HepG2 (cell line): ENCODE measurements at regions not wholly inside any gene's neighbourhood (a gene's known extent, or its start where the extent isn't known, plus 50 kb on each side); places are given as distances from the start of the nearest gene placed in this dataset.

ENCODE experiments used
- ATAC-seq: fragments of 200-7000 bp; cut with Tn5 transposase; 3 replicates; pipeline ENCODE4 v1.9.1; 2020; ENCODE audit warnings: mild to moderate bottlenecking, moderate library complexity
- BruUV-seq: library from RNA; stranded (reverse); fragments of 400-500 nt; replicated peaks from 2 replicates; lab custom pipeline; 2021; lab: Mats Ljungman, UMichigan
- CTCF ChIA-PET: fragments of 300-600 bp; formaldehyde crosslinking; extraction: SDS; loops from one replicate; lab custom pipeline; 2021; ENCODE audit warnings: low total read pairs, inconsistent platforms, low intra/inter-chr PET ratio; lab: Yijun Ruan, JAX
- POLR2A ChIA-PET: fragments of 350-600 bp; sonication (Branson Sonifier 250); formaldehyde crosslinking; loops from one replicate; lab custom pipeline; 2020; ENCODE audit warnings: antibody characterized with exemption, inconsistent platforms; lab: Yijun Ruan, JAX
- DNase-seq: peaks from one replicate; pipeline ENCODE4 v3.0.0-alpha.2; 2015; ENCODE audit warnings: low spot score
- FAIRE-seq: peaks from 3 replicates; lab custom pipeline; 2011; peaks lifted over from hg19 to GRCh38; lab: Jason Lieb, UNC
- H2AFZ ChIP-seq: one replicate; pipeline ENCODE4 v1.6.1; 2011; ENCODE audit warnings: low read length, inconsistent platforms
- H3K27ac ChIP-seq: fragments of 300-600 bp; 3 replicates; pipeline ENCODE4 v1.8.0; 2011; ENCODE audit warnings: mixed run types, mild to moderate bottlenecking, mixed read lengths, low read length, inconsistent platforms; ENCODE audit not compliant: insufficient read depth; ENCODE audit errors: extremely low read length
- H3K27me3 ChIP-seq, 2 experiments: fragments of 200-600 bp in 1 of 2; 2 replicates in 1 of 2; 3 replicates in 1 of 2; pipeline versions ENCODE4 v1.6.0 to v1.8.0; 2011; ENCODE audit warnings: low read length in 2 of 2, mild to moderate bottlenecking in 2 of 2, moderate library complexity in 2 of 2, inconsistent platforms in 1 of 2; ENCODE audit not compliant: insufficient read depth in 2 of 2, control insufficient read depth in 1 of 2
- H3K36me3 ChIP-seq, 2 experiments: fragments of 200-600 bp in 1 of 2; replicated peaks in 1 of 2; 2 replicates in 1 of 2; 3 replicates in 1 of 2; pipeline versions ENCODE4 v1.5.1 to v1.8.0; 2011; ENCODE audit warnings: low read length in 2 of 2, inconsistent platforms in 1 of 2; ENCODE audit not compliant: insufficient read depth in 2 of 2, control insufficient read depth in 1 of 2
- H3K4me1 ChIP-seq: 2 replicates; pipeline ENCODE4 v1.5.1; 2012; ENCODE audit warnings: low read length, inconsistent platforms; ENCODE audit not compliant: insufficient read depth
- H3K4me2 ChIP-seq: 2 replicates; pipeline ENCODE4 v1.6.0; 2011; ENCODE audit warnings: low read depth, low read length, inconsistent platforms
- H3K4me3 ChIP-seq, 3 experiments: fragments of 200-600 bp in 1 of 3; sonication (generic), shearing (Covaris generic) in 1 of 3; replicated peaks in 1 of 3; 2 replicates each; pipeline ENCODE4 v1.5.1; 2011 to 2016; ENCODE audit warnings: low read length in 3 of 3, inconsistent platforms in 2 of 3, low read depth in 2 of 3, mild to moderate bottlenecking in 2 of 3, control low read depth in 1 of 3, mixed read lengths in 1 of 3; ENCODE audit not compliant: insufficient read depth in 1 of 3
- H3K79me2 ChIP-seq: one replicate; pipeline ENCODE4 v1.6.1; 2011; ENCODE audit warnings: low read length, inconsistent platforms; ENCODE audit not compliant: insufficient read depth
- H3K9ac ChIP-seq: 2 replicates; pipeline ENCODE4 v1.6.0; 2011; ENCODE audit warnings: mild to moderate bottlenecking, low read depth, low read length, inconsistent platforms; ENCODE audit not compliant: insufficient read depth
- H3K9me3 ChIP-seq: 2 replicates; pipeline ENCODE4 v1.5.1; 2012; ENCODE audit warnings: mild to moderate bottlenecking, low read length
- H4K20me1 ChIP-seq: 2 replicates; pipeline ENCODE4 v1.6.0; 2011; ENCODE audit warnings: inconsistent platforms, mild to moderate bottlenecking, low read length, moderate library complexity; ENCODE audit not compliant: insufficient read depth
- MLXIP ChIP-seq: sonication (generic); formaldehyde crosslinking; IDR thresholded peaks from 2 replicates; pipeline ENCODE4 v1.9.0; 2021; ENCODE audit warnings: missing genetic modification reagents, borderline replicate concordance
- NFKB2 ChIP-seq: sonication (generic); formaldehyde crosslinking; IDR thresholded peaks from 2 replicates; pipeline ENCODE4 v1.4.0; 2020; ENCODE audit warnings: missing genetic modification reagents, borderline replicate concordance
- NR2F6 ChIP-seq, 2 experiments: IDR thresholded peaks; 2 replicates each; pipeline ENCODE4 v1.6.1; 2016; ENCODE audit warnings: antibody characterized with exemption in 1 of 2, mild to moderate bottlenecking in 1 of 2
- PAWR ChIP-seq: sonication (generic); formaldehyde crosslinking; IDR thresholded peaks from 2 replicates; pipeline ENCODE4 v1.4.0; 2020; ENCODE audit warnings: missing genetic modification reagents, mild to moderate bottlenecking, borderline replicate concordance
- SP1 ChIP-seq, 2 experiments: fragments of 450-650 bp in 1 of 2; sonication (generic) in 1 of 2; formaldehyde crosslinking in 1 of 2; IDR thresholded peaks; 2 replicates each; pipeline versions ENCODE4 v1.4.0 to v1.6.1; 2016 to 2020; ENCODE audit warnings: missing genetic modification reagents in 1 of 2
- SPEN ChIP-seq: sonication (generic); formaldehyde crosslinking; IDR thresholded peaks from 2 replicates; pipeline ENCODE4 v1.5.1; 2020; ENCODE audit warnings: low read depth, mild to moderate bottlenecking, missing genetic modification reagents
- TP53 ChIP-seq: sonication (generic); formaldehyde crosslinking; conservative IDR thresholded peaks from 2 replicates; pipeline ENCODE4 v1.4.0; 2020; ENCODE audit warnings: missing genetic modification reagents
- WIZ ChIP-seq: sonication (generic); formaldehyde crosslinking; IDR thresholded peaks from 2 replicates; pipeline ENCODE4 v1.5.1; 2020; ENCODE audit warnings: mild to moderate bottlenecking, missing genetic modification reagents
- ZNF224 ChIP-seq: sonication (generic); formaldehyde crosslinking; IDR thresholded peaks from 2 replicates; pipeline ENCODE4 v1.5.0; 2020; ENCODE audit warnings: mild to moderate bottlenecking, missing genetic modification reagents
- ZNF337 ChIP-seq: sonication (generic); formaldehyde crosslinking; IDR thresholded peaks from 2 replicates; pipeline ENCODE4 v1.5.1; 2020; ENCODE audit warnings: missing genetic modification reagents, low read depth, mild to moderate bottlenecking, borderline replicate concordance
- ZNF558 ChIP-seq: sonication (generic); formaldehyde crosslinking; IDR thresholded peaks from 2 replicates; pipeline ENCODE4 v1.9.0; 2022; ENCODE audit warnings: mild to moderate bottlenecking, missing genetic modification reagents, borderline replicate concordance
- ZNF782 ChIP-seq: sonication (generic); formaldehyde crosslinking; IDR thresholded peaks from 2 replicates; pipeline ENCODE4 v1.4.0; 2020; ENCODE audit warnings: missing genetic modification reagents, mild to moderate bottlenecking, borderline replicate concordance
- ZNF850 ChIP-seq: sonication (generic); formaldehyde crosslinking; conservative IDR thresholded peaks from 2 replicates; pipeline ENCODE4 v1.9.0; 2021; ENCODE audit warnings: mild to moderate bottlenecking, missing genetic modification reagents
- WGBS: methylation state at CpG from one replicate; pipeline ENCODE4 v1.1.6; 2017; ENCODE audit warnings: low lambda C conversion rate; 5-methylcytosine and 5-hydroxymethylcytosine counted together
- in situ Hi-C: cut with HindIII; loops from 2 replicates; pipeline ENCODE4 v1.10.0; 2017; ENCODE audit warnings: low pct_unique_long_range_greater_than_20kb; ENCODE audit not compliant: extremely low pct_ligation_motif_present
- intact Hi-C: fragments of 100-400 bp; cut with micrococcal nuclease; formaldehyde crosslinking; loops from one replicate; pipeline ENCODE4 v1.10.0; 2022; ENCODE audit not compliant: unreplicated experiment

- TF ChIP-seq ZNF558 (no peak), SPEN (CRISPR knock-in tag) (no peak), ZNF337 (CRISPR knock-in tag) (no peak), NR2F6 (IDR thresholded peaks at IDR 0.05) (no peak), NR2F6 (CRISPR knock-in tag; IDR thresholded peaks at IDR 0.05) (no peak), WIZ (no peak), ZNF224 (CRISPR knock-in tag) (no peak), NFKB2 (CRISPR knock-in tag) (no peak), TP53 (CRISPR knock-in tag) (no peak), MLXIP (no peak), SP1 (IDR thresholded peaks at IDR 0.05) (no peak), SP1 (CRISPR knock-in tag; IDR thresholded peaks at IDR 0.05) (no peak)
- TF ChIP-seq, all 625 proteins: peak for 0
Observed at GRCh38 chrX:26070882-26071281, 67.3 kb upstream of the MAGEB18 start (continued).

GRCh38 chrX:26071618-26072017 lies 66.5 kb upstream of the MAGEB18 start:
- Histone ChIP-seq H4K20me1 (no peaks in the 10 kb centered on the region), H3K4me1 (no peaks in the 10 kb centered on the region), H3K79me2 (no peaks in the 10 kb centered on the region), H3K36me3 (no peaks in the 10 kb centered on the region), H3K4me3 (no peak overlapping the region), H3K27ac (no peak overlapping the region), H3K4me2 (no peak overlapping the region), H3K9ac (no peak overlapping the region), H3K9me3 (no peaks in the 10 kb centered on the region), H2AFZ (no peak overlapping the region), H3K27me3 (no peaks in the 10 kb centered on the region)
- BruUV-seq: no TSS peak
- no peak for DNase-seq
- in situ Hi-C loops: no loop called here
- no peak for TF ChIP-seq PAWR
- no peak for TF ChIP-seq ZNF782 (CRISPR knock-in tag)
- no peak for TF ChIP-seq ZNF850 (CRISPR knock-in tag)
- FAIRE-seq: no peak
- no CpG with 5 or more reads among the region's 10 CpGs for WGBS
- no peak for ATAC-seq
- ChIA-PET POLR2A (no interaction called here), CTCF (no interaction called here)
- intact Hi-C loops: no loop called here
